ENCODE measurements at regions not wholly inside any gene's neighbourhood (a gene's known extent, or its start where the extent isn't known, plus 50 kb on each side); places are given as distances from the start of the nearest gene placed in this dataset.

DNA sequence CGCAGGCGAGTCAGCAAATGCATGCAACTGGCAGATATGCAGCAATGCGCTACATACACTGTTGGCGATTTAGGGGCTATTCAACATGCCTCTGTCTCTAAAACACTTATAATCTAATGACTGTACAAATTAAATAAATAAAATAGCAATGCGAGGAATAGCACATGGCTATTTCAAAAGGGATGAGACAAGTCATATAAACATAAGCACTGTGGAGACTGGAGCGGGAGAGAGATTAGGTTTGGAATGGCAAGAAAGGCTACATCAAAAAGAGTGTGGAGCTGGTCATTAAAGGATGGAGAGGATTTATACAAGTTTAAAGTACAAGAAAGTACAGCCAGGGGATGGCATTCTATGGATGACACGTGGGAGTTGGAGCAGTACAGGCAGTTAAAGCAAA lies 523.5 kb upstream of the CAMK1G start:
- peaks cover 0 to 2% (median under 1%) of the 10 kb centered on the region in 3 donors for H3K27me3 Mint-ChIP-seq (ENCODE audit: low read depth in 3 of 3)
- Histone ChIP-seq H3K79me2 (ENCODE audit: insufficient read depth, low read length) (no peaks in the 10 kb centered on the region), H3K9me3 (replicated peaks in 1 of 2; ENCODE audit: control insufficient read depth in 1 of 2, insufficient read depth in 1 of 2, low read length in 2 of 2) (no peaks in the 10 kb centered on the region), H2AFZ (ENCODE audit: insufficient read depth, low read depth, low read length, poor library complexity, severe bottlenecking) (no peak overlapping the region), H3K4me2 (replicated peaks; ENCODE audit: extremely low read depth, low read length, poor library complexity, severe bottlenecking) (no peak overlapping the region), H3K36me3 (replicated peaks in 1 of 2; ENCODE audit: control insufficient read depth in 1 of 2, insufficient read depth in 2 of 2, low read length in 2 of 2) (no peaks in the 10 kb centered on the region), H4K20me1 (ENCODE audit: insufficient read depth, low read length) (no peaks in the 10 kb centered on the region), H3K27me3 (ENCODE audit: control insufficient read depth in 2 of 2, insufficient read depth in 2 of 2, low read length in 2 of 2) (no peaks in the 10 kb centered on the region), H3K4me3 (replicated peaks in 1 of 3; ENCODE audit: low read depth in 2 of 3, low read length in 3 of 3) (no peak overlapping the region), H3K9ac (ENCODE audit: insufficient read depth, low read length, poor library complexity, severe bottlenecking) (no peak overlapping the region), H3K27ac (ENCODE audit: low read depth in 1 of 2, low read length in 2 of 2) (no peak overlapping the region), H3K4me1 (ENCODE audit: control insufficient read depth in 1 of 2, insufficient read depth in 2 of 2, low read length in 2 of 2) (no peaks in the 10 kb centered on the region)
- H3K27ac Mint-ChIP-seq = no peak overlapping the region
- H3K4me3 Mint-ChIP-seq = no peak overlapping the region
- 94% methylated on average over 2 of the region's 7 CpGs for WGBS (ENCODE audit: insufficient coverage)
- no peak for DNase-seq
- intact Hi-C loops (cut with micrococcal nuclease) = no loop called here
- peaks cover 0 to 9% (median 2%) of the 10 kb centered on the region in 7 donors for H3K9me3 Mint-ChIP-seq
- TF ChIP-seq, protein P1, sequence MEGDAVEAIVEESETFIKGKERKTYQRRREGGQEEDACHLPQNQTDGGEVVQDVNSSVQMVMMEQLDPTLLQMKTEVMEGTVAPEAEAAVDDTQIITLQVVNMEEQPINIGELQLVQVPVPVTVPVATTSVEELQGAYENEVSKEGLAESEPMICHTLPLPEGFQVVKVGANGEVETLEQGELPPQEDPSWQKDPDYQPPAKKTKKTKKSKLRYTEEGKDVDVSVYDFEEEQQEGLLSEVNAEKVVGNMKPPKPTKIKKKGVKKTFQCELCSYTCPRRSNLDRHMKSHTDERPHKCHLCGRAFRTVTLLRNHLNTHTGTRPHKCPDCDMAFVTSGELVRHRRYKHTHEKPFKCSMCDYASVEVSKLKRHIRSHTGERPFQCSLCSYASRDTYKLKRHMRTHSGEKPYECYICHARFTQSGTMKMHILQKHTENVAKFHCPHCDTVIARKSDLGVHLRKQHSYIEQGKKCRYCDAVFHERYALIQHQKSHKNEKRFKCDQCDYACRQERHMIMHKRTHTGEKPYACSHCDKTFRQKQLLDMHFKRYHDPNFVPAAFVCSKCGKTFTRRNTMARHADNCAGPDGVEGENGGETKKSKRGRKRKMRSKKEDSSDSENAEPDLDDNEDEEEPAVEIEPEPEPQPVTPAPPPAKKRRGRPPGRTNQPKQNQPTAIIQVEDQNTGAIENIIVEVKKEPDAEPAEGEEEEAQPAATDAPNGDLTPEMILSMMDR (IDR thresholded peaks at IDR 0.05) = no peak
- no peaks in the 10 kb centered on the region for H3K4me1 Mint-ChIP-seq
- no peaks in the 10 kb centered on the region for H3K36me3 Mint-ChIP-seq

DNA sequence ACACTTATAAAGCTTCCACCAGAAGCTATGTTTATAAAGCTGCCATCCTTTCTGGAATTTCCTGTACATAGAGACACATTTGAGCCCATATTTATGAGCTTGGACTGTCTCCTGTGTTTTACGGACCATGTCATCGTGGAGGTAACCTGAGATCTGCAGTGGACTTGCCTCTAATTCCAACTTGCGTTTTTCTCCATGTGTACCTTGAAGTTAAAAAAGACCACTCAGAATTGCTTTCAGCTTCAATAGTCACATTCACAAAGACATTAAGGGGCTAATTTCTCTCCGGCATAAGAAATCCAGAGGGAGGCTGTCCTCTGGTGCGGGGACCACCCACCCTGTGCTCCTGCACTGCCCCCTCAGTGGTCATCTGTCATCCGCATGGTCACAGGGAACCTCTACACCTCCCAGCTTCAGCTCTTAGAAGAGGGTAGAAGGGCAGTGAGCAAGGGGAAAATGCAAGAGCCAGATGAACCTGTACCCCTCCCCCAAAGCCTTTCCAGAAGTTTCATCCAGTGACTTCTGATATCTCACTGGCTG lies 521.4 kb upstream of the CAMK1G start:
- H2AFZ ChIP-seq (ENCODE audit: insufficient read depth, low read depth, low read length, poor library complexity, severe bottlenecking) = no peak overlapping the region
- H3K27ac ChIP-seq (ENCODE audit: low read depth in 1 of 2, low read length in 2 of 2) = no peak overlapping the region
- no peaks in the 10 kb centered on the region for H3K27me3 ChIP-seq (ENCODE audit: control insufficient read depth in 2 of 2, insufficient read depth in 2 of 2, low read length in 2 of 2)
- H3K79me2 ChIP-seq (ENCODE audit: insufficient read depth, low read length) = no peaks in the 10 kb centered on the region
- H3K4me3 Mint-ChIP-seq = no peak overlapping the region
- WGBS (ENCODE audit: insufficient coverage) = 100% methylated on average over 4 of the region's 6 CpGs
- H3K27me3 Mint-ChIP-seq (ENCODE audit: low read depth in 3 of 3) = peaks cover 0 to 3% (median 0%) of the 10 kb centered on the region in 3 donors
- DNase-seq = no peak
- no peaks in the 10 kb centered on the region for H3K36me3 ChIP-seq (replicated peaks in 1 of 2; ENCODE audit: control insufficient read depth in 1 of 2, insufficient read depth in 2 of 2, low read length in 2 of 2)
- no peak overlapping the region for H3K27ac Mint-ChIP-seq
- no peaks in the 10 kb centered on the region for H3K4me1 ChIP-seq (ENCODE audit: control insufficient read depth in 1 of 2, insufficient read depth in 2 of 2, low read length in 2 of 2)
- H3K36me3 Mint-ChIP-seq = no peaks in the 10 kb centered on the region
- TF ChIP-seq, protein P1 (IDR thresholded peaks at IDR 0.05) = no peak
- no peaks in the 10 kb centered on the region for H4K20me1 ChIP-seq (ENCODE audit: insufficient read depth, low read length)
- intact Hi-C loops (cut with micrococcal nuclease) = no loop called here
- H3K4me2 ChIP-seq (replicated peaks; ENCODE audit: extremely low read depth, low read length, poor library complexity, severe bottlenecking) = no peak overlapping the region
- no peaks in the 10 kb centered on the region for H3K9me3 ChIP-seq (replicated peaks in 1 of 2; ENCODE audit: control insufficient read depth in 1 of 2, insufficient read depth in 1 of 2, low read length in 2 of 2)
- peaks cover 0 to 1% (median 0%) of the 10 kb centered on the region in 7 donors for H3K9me3 Mint-ChIP-seq
- no peak overlapping the region for H3K4me3 ChIP-seq (replicated peaks in 1 of 3; ENCODE audit: low read depth in 2 of 3, low read length in 3 of 3)
- H3K4me1 Mint-ChIP-seq = no peaks in the 10 kb centered on the region
- no peak overlapping the region for H3K9ac ChIP-seq (ENCODE audit: insufficient read depth, low read length, poor library complexity, severe bottlenecking)
